ENCODE measurements at regions not wholly inside any gene's neighbourhood (a gene's known extent, or its start where the extent isn't known, plus 50 kb on each side); places are given as distances from the start of the nearest gene placed in this dataset.

GRCh38 chr16:79509211-79509631, 91.3 kb downstream of the MAF start:
- no peaks in the 10 kb centered on the region; the same call in 2 of the 3 replicates for H3K4me1 Mint-ChIP-seq
- DNase-seq (ENCODE audit: low spot score) (peak; percentile 11), ATAC-seq (peak; percentile 54)
- H3K4me3 Mint-ChIP-seq = no peak overlapping the region
- no peaks in the 10 kb centered on the region for H3K27me3 Mint-ChIP-seq (ENCODE audit: insufficient read depth, low read depth, poor library complexity)
- Histone ChIP-seq H3K4me2 (no peak overlapping the region), H3K4me1 (ENCODE audit: insufficient read depth) (no peaks in the 10 kb centered on the region), H3K79me2 (replicated peaks; ENCODE audit: insufficient read depth) (no peaks in the 10 kb centered on the region), H3K27me3 (ENCODE audit: insufficient read depth) (no peaks in the 10 kb centered on the region), H3K27ac (ENCODE audit: low read depth) (no peak overlapping the region), H4K20me1 (replicated peaks; ENCODE audit: insufficient read depth) (no peaks in the 10 kb centered on the region), H3K4me3 (no peak overlapping the region), H3F3A (replicated peaks; ENCODE audit: low read depth) (no peaks in the 10 kb centered on the region), H3K36me3 (ENCODE audit: insufficient read depth) (no peaks in the 10 kb centered on the region), H3K9me2 (ENCODE audit: insufficient read depth) (0 out of 2 replicates have a peak, but pooled peaks cover 5% of the 10 kb centered on the region), H2AFZ (no peak overlapping the region; the same call in 1 of the 2 replicates)
- H3K9me3 Mint-ChIP-seq = no peaks in the 10 kb centered on the region
- H3K27ac Mint-ChIP-seq = no peak overlapping the region
- TF ChIP-seq ETS1 (IDR thresholded peaks at IDR 0.05) (no peak), STAT1 (IDR thresholded peaks at IDR 0.05; ENCODE audit: unreplicated experiment) (no peak), EZH2phosphoT487 (IDR thresholded peaks at IDR 0.05; ENCODE audit: unreplicated experiment) (no peak), ZNF331 (CRISPR knock-in tag; IDR thresholded peaks at IDR 0.05; ENCODE audit: low read depth) (no peak), CTCF (conservative IDR thresholded peaks at IDR 0.05; ENCODE audit: low read depth in 2 of 2) (no peak), CREB1 (CRISPR knock-in tag; IDR thresholded peaks at IDR 0.05; ENCODE audit: low read depth) (no peak), ZNF462 (CRISPR knock-in tag; IDR thresholded peaks at IDR 0.05) (no peak), NANOG (IDR thresholded peaks at IDR 0.05; ENCODE audit: borderline replicate concordance) (no peak), JUNB (IDR thresholded peaks at IDR 0.05; ENCODE audit: unreplicated experiment) (no peak), ZNF114 (CRISPR knock-in tag; IDR thresholded peaks at IDR 0.05) (no peak), REST (IDR thresholded peaks at IDR 0.05; ENCODE audit: unreplicated experiment) (no peak)
- no peaks in the 10 kb centered on the region for H3K36me3 Mint-ChIP-seq (ENCODE audit: low read depth)
